GM19043 (cell line): ENCODE measurements at regions not wholly inside any gene's neighbourhood (a gene's known extent, or its start where the extent isn't known, plus 50 kb on each side); places are given as distances from the start of the nearest gene placed in this dataset.
"Not testable (repeated sequence)": the region's sequence is repeated elsewhere in the genome, so short reads cannot be mapped to it uniquely, and the experiment has no call there.

Source experiments
- ATAC-seq: cut with Tn5 transposase; IDR thresholded peaks from one replicate; pipeline ENCODE4 v1.9.1; 2021; ENCODE audit warnings: low read depth; ENCODE audit not compliant: unreplicated experiment

- no peak for ATAC-seq
Measured at GRCh38 chr3:170712798-170713197, 126.9 kb upstream of the SLC7A14 start.

- no peak for ATAC-seq
Measured at GRCh38 chr3:170712336-170712735, 126.5 kb upstream of the SLC7A14 start.

- no peak for ATAC-seq
Measured at GRCh38 chr3:170711786-170712185, 125.9 kb upstream of the SLC7A14 start.

- ATAC-seq = no peak
Measured at GRCh38 chr3:170709046-170709445, 123.2 kb upstream of the SLC7A14 start.

GRCh38 chr3:170707899-170708298 is 122.0 kb upstream of the SLC7A14 start:
- ATAC-seq = no peak

GRCh38 chr3:170705131-170705530 is 119.3 kb upstream of the SLC7A14 start:
- ATAC-seq = no peak

- no peak for ATAC-seq
Measured at GRCh38 chr3:170703121-170703588, 117.3 kb upstream of the SLC7A14 start.

GRCh38 chr3:170701696-170702678 is 116.1 kb upstream of the SLC7A14 start:
- ATAC-seq = no peak

- no peak for ATAC-seq
Measured at GRCh38 chr3:170700054-170700404, 114.2 kb upstream of the SLC7A14 start.

- ATAC-seq = no peak
Measured at GRCh38 chr3:170699158-170700053, 113.5 kb upstream of the SLC7A14 start.

GRCh38 chr3:170697908-170698307 is 112.0 kb upstream of the SLC7A14 start:
- no peak for ATAC-seq

GRCh38 chr3:170697131-170697530 is 111.3 kb upstream of the SLC7A14 start:
- no peak for ATAC-seq

GRCh38 chr3:170695486-170696064 is 109.7 kb upstream of the SLC7A14 start:
- no peak for ATAC-seq

GRCh38 chr3:170692720-170693119 is 106.8 kb upstream of the SLC7A14 start:
- ATAC-seq = no peak

GRCh38 chr3:170690661-170690981 is 104.7 kb upstream of the SLC7A14 start:
- ATAC-seq = no peak

GRCh38 chr3:170689893-170690660 is 104.2 kb upstream of the SLC7A14 start:
- no peak for ATAC-seq

GRCh38 chr3:170689296-170689829 is 103.5 kb upstream of the SLC7A14 start:
- ATAC-seq = no peak

- not testable (repeated sequence) for ATAC-seq
Measured at GRCh38 chr3:170688222-170688621, 102.3 kb upstream of the SLC7A14 start.

GRCh38 chr3:170680593-170680992 is 94.7 kb upstream of the SLC7A14 start:
- ATAC-seq = no peak

- no peak for ATAC-seq
Measured at GRCh38 chr3:170679190-170679589, 93.3 kb upstream of the SLC7A14 start.
